GM18507 (cell line): ENCODE measurements at regions not wholly inside any gene's neighbourhood (a gene's known extent, or its start where the extent isn't known, plus 50 kb on each side); places are given as distances from the start of the nearest gene placed in this dataset.

Source experiments
- DNase-seq: peaks from one replicate; pipeline ENCODE4 v3.0.0; 2011; ENCODE audit warnings: low read depth; ENCODE audit not compliant: insufficient read length; ENCODE audit errors: extremely low spot score
- FAIRE-seq: peaks from 2 replicates; lab custom pipeline; 2011; peaks lifted over from hg19 to GRCh38; lab: Jason Lieb, UNC

- DNase-seq: no peak
- FAIRE-seq: no peak
Observed at GRCh38 chr20:52677216-52677615, 294.9 kb upstream of the TSHZ2 start.

GRCh38 chr20:52676283-52676995, 295.7 kb upstream of the TSHZ2 start:
- DNase-seq: no peak
- no peak for FAIRE-seq

- DNase-seq (no peak), FAIRE-seq (no peak)
Observed at GRCh38 chr20:52675375-52675774, 296.8 kb upstream of the TSHZ2 start.

GRCh38 chr20:52668626-52669025, 303.5 kb upstream of the TSHZ2 start:
- no peak for FAIRE-seq
- DNase-seq: no peak

- FAIRE-seq: no peak
- DNase-seq: no peak
Observed at GRCh38 chr20:52667358-52667757, 304.8 kb upstream of the TSHZ2 start.

DNA sequence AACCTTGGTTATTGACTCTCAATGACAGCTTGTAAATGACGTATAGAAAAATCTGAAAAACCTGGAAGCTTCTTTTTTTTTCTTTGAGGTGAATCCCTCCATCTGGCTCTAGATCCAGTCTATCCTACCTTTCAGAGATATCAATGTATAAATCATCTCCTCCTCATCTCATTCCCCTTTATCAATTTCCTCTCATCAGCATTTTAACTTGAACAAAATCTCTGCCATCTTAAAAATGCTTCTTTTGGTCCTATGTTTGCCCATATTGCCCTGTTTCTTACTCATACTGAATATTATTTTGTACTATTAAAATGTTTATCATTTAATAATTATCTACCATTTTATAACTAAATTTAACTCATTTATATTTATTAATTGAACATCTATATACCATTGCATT, 306.7 kb upstream of the TSHZ2 start:
- DNase-seq: no peak
- no peak for FAIRE-seq

DNA sequence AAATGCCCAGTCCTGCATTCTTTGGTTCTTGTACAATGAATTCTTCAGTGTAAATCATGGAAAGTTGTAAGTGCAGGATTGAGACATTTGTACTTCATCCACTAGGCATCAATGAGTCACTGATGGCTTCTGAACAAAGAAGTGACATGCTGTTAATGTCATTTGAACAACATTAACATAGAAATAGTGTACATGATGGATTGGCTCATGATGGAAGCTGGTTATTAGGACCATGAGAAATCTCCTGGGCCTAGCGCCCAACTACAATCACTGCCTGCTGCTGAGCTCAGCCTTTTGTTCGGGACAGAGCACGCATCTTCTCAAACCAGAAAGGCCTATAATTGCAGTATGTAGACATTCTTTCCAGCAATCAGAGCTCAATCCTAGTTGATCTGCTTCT, 316.8 kb upstream of the TSHZ2 start:
- DNase-seq: no peak
- no peak for FAIRE-seq

DNA sequence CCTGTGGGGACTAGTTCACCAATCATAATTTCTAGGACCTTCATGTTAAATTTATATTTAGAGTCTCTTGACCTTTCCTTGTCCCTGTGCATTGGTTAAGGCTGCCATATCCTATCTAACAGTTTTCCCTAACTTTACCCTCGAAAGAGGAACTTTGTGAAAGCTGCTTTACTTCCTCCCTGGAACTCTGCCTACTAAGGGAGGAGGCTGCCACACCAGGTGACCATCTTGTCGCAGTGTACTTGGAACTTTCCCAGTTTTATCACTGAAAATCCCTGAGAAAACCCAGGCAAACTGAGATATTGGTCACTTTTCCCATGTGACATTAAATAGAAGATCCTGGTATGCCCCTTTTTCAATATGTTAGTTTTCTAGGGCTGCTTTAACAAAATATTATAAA, 317.6 kb upstream of the TSHZ2 start:
- DNase-seq (no peak), FAIRE-seq (no peak)

GRCh38 chr20:52652271-52652670, 319.9 kb upstream of the TSHZ2 start:
- DNase-seq: no peak
- FAIRE-seq: no peak

GRCh38 chr20:52649727-52650126, 322.4 kb upstream of the TSHZ2 start:
- DNase-seq: no peak
- no peak for FAIRE-seq

DNA sequence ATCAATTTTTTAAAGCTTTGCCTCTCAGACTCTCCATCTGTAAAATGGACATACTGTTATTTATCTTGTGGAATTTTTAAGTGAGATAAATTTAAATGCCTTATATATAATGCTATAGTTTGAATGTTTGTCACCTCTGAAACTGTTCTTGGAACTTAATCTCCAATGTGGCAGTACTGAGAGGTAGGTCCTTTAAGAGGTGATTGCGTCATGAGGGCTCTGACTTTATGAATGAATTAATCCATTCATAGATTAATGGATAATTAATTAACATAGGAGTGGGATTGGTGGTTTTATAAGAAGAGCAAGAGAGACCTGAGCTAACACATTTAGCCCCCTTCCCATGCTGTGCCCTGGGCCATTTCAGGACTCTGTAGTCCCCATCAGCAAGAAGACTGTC, 326.3 kb upstream of the TSHZ2 start:
- DNase-seq: no peak

GRCh38 chr20:52643034-52643433, 329.1 kb upstream of the TSHZ2 start:
- DNase-seq: no peak
- no peak for FAIRE-seq

More for the DNA sequence above, 326.3 kb upstream of the TSHZ2 start:
- no peak for FAIRE-seq

DNA sequence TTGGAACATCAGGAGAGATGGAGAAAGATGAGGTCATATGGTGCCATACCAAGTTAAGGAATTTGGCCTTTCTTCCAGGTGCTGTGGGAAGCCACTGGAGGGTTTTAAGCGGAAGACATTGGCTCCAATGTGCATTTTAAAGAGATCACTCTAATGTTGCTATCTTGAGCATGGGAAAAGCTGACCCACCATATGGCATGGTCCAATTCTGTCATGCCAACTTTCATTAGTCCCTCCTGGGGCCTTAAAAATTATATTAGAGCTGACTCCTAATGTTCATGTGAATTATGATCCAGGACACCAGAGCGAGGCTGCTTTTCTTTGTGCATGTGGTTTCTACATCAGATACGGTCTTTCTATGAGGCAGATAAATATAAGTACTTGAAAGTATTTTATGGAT, 335.0 kb upstream of the TSHZ2 start:
- FAIRE-seq (no peak), DNase-seq (no peak)

DNA sequence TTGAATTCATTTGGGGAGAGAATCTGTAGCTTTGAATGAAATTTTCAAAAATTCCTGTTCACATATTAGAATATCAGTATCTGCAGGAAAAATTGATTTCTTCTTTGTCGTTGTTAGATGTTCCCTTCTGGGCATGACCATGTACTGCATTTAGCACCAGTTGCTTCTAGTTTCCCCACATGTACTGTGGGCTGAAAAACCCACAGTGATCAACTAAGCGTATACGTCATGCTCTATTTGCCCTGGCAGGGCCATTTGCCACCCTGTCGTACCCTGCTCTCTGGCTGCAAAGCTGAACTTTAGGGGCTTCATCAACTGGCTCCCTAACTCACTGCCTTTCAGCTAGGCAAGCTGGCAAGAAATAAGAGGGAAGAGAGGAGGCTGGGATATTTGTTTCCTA, 340.7 kb upstream of the TSHZ2 start:
- FAIRE-seq (no peak), DNase-seq (no peak)

DNA sequence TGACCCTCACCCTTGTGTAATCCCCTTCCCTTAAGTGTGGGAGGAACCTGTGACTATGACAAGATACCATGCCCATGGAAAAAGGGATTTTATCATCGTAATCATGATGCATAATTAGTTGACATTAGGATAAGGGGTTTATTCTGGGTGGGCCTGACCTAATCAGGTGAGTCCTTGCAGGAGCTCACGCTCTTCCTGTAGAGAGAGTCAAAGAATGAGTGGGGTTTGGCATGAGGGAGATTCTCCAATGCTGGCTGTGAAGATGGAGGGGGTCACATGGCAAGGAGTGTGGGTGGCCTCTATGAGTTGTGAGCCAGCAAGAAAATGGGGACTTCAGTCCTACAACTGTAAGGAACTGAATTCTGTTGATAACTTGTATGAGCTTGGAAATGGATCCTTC, 342.0 kb upstream of the TSHZ2 start:
- DNase-seq (no peak), FAIRE-seq (no peak)

DNA sequence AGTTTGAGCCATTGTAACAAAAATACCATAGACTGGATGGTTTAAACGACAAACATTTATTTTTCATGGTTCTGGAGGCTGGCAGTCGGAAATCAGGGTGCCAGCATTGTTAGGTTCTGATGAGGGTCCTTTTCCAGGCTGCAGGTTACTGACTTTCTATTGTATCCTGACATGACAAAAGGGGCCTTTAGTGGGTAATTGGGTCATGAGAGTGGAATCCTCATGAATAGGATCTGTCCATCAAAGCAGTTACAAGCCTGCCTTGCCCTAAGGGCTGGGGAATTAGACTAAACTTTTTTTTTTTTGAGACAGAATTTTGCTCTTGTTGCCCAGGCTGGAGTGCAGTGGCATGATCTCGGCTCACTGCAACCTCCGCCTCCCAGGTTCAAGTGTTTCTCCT, 347.9 kb upstream of the TSHZ2 start:
- DNase-seq (no peak), FAIRE-seq (no peak)

- DNase-seq: no peak
- FAIRE-seq: no peak
Observed at GRCh38 chr20:52622081-52622480, 350.1 kb upstream of the TSHZ2 start.

DNA sequence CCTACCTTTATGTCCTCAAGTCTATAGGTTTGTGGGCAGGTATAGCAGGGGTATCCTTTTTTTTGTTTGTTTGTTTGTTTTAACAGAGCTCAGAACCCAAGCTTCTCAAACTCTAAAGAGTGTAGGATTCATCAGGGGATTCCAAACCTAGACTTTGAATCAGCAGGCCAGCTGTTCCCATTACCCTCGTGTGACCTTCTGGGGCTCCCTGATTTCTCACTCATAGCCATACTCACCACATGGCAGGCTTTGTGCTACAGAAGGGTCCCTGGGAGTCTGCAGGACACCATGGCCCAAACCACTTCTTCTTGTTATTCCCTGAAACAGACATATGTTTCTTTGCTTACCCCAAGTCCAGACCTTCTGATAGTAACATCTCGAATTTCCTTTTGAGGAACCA, 350.8 kb upstream of the TSHZ2 start:
- FAIRE-seq: no peak

DNA sequence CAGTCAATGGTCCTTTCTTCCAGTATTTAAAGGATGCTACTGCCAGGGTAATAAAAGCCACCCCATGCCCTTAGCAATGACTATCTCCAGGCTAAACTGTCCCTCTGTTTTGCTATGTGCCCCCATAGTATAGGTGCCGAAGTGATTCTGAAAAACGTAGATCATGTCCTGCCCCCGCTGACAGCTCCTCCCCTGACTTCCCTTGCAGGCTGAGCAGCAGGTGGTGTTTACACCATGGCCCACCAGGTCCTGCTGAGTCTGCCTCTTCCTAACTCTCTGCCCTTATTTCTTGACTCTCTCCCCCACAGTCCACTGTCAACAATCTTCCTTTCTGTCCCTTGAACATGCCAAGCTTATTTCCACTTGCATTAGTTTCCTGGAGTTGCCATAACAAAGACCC, 352.5 kb upstream of the TSHZ2 start:
- no peak for FAIRE-seq
- no peak for DNase-seq

More for the DNA sequence above, 350.8 kb upstream of the TSHZ2 start:
- no peak for DNase-seq

- FAIRE-seq: no peak
Observed at GRCh38 chr20:52619101-52619500, 353.1 kb upstream of the TSHZ2 start.

GRCh38 chr20:52616629-52617028, 355.5 kb upstream of the TSHZ2 start:
- no peak for DNase-seq
- FAIRE-seq: no peak

More at GRCh38 chr20:52619101-52619500, 353.1 kb upstream of the TSHZ2 start:
- DNase-seq: no peak
